A549 (cell line): ENCODE measurements at regions not wholly inside any gene's neighbourhood (a gene's known extent, or its start where the extent isn't known, plus 50 kb on each side); places are given as distances from the start of the nearest gene placed in this dataset.

Experiments used
- CTCF ChIP-seq: fragments of >200 bp; sonication (Bioruptor Twin); formaldehyde crosslinking; IDR thresholded peaks from 3 replicates; pipeline ENCODE4 v1.5.1; 2016
- ELK1 ChIP-seq: fragments of 150-350 bp; IDR thresholded peaks from 2 replicates; pipeline ENCODE4 v1.6.1; 2014; ENCODE audit warnings: low read depth, mild to moderate bottlenecking, low read length
- EP300 ChIP-seq, 2 experiments: fragments of >200 bp; sonication (Bioruptor Twin); formaldehyde crosslinking; IDR thresholded peaks; 2 replicates in 1 of 2; 3 replicates in 1 of 2; pipeline ENCODE4 v1.6.1; 2016 to 2017
- ESRRA ChIP-seq: fragments of 150-350 bp; IDR thresholded peaks from 2 replicates; pipeline ENCODE4 v1.6.1; 2014; ENCODE audit warnings: mild to moderate bottlenecking, low read length, borderline replicate concordance
- FOSL2 ChIP-seq, 2 experiments: fragments of 450-650 bp in 1 of 2; fragments of >200 bp in 1 of 2; sonication (Bioruptor Twin) in 1 of 2; formaldehyde crosslinking; IDR thresholded peaks; 2 replicates each; pipeline versions ENCODE4 v1.5.0 to v1.6.1; 2016 to 2020; ENCODE audit warnings: mild to moderate bottlenecking in 1 of 2, moderate library complexity in 1 of 2
- JUNB ChIP-seq: fragments of >200 bp; sonication (Bioruptor Twin); formaldehyde crosslinking; IDR thresholded peaks from 2 replicates; pipeline ENCODE4 v1.6.1; 2016
- MAFK ChIP-seq: fragments of 450-650 bp; IDR thresholded peaks from 2 replicates; pipeline ENCODE4 v1.6.1; 2014; ENCODE audit not compliant: partially characterized antibody
- MAZ ChIP-seq: fragments of 150-350 bp; IDR thresholded peaks from 2 replicates; pipeline ENCODE4 v1.6.1; 2014; ENCODE audit warnings: antibody characterized with exemption, low read depth, low read length, borderline replicate concordance
- PHF8 ChIP-seq: fragments of 200-600 bp; sonication (generic); IDR thresholded peaks from 2 replicates; pipeline ENCODE4 v1.6.1; 2016; ENCODE audit warnings: low read depth, mild to moderate bottlenecking, antibody characterized with exemption, moderate library complexity, borderline replicate concordance
- POLR2A ChIP-seq: IDR thresholded peaks from 2 replicates; pipeline ENCODE4 v1.6.1; 2012; ENCODE audit warnings: mild to moderate bottlenecking, low read length
- POLR2AphosphoS2 ChIP-seq: conservative IDR thresholded peaks from 2 replicates; pipeline ENCODE4 v1.6.1; 2012; ENCODE audit warnings: low read length, improper control_type of control experiment, inconsistent platforms
- SREBF2 ChIP-seq: fragments of 450-650 bp; IDR thresholded peaks from 2 replicates; pipeline ENCODE4 v1.6.1; 2014; ENCODE audit warnings: mild to moderate bottlenecking, moderate library complexity
- USF2 ChIP-seq: fragments of 450-650 bp; IDR thresholded peaks from 2 replicates; pipeline ENCODE4 v1.6.1; 2014; ENCODE audit warnings: antibody characterized with exemption

- TF ChIP-seq MAFK (no peak), JUNB (no peak), ELK1 (no peak), FOSL2 (IDR thresholded peaks at IDR 0.05) (no peak), FOSL2 (CRISPR knock-in tag; IDR thresholded peaks at IDR 0.05) (no peak), CTCF (no peak), POLR2A (no peak), PHF8 (no peak), POLR2AphosphoS2 (no peak), EP300 (IDR thresholded peaks at IDR 0.05) (no peak), USF2 (no peak), MAZ (no peak), ESRRA (no peak), SREBF2 (no peak)
Measured at GRCh38 chr18:41311571-41312547, 643.2 kb upstream of the PIK3C3 start.
